GM19043 (cell line): ENCODE measurements at regions not wholly inside any gene's neighbourhood (a gene's known extent, or its start where the extent isn't known, plus 50 kb on each side); places are given as distances from the start of the nearest gene placed in this dataset.

ENCODE experiments used
- ATAC-seq: cut with Tn5 transposase; IDR thresholded peaks from one replicate; pipeline ENCODE4 v1.9.1; 2021; ENCODE audit warnings: low read depth; ENCODE audit not compliant: unreplicated experiment

- ATAC-seq = no peak
Observed at GRCh38 chr10:10156917-10157600, 860.6 kb upstream of the CELF2 start.

DNA sequence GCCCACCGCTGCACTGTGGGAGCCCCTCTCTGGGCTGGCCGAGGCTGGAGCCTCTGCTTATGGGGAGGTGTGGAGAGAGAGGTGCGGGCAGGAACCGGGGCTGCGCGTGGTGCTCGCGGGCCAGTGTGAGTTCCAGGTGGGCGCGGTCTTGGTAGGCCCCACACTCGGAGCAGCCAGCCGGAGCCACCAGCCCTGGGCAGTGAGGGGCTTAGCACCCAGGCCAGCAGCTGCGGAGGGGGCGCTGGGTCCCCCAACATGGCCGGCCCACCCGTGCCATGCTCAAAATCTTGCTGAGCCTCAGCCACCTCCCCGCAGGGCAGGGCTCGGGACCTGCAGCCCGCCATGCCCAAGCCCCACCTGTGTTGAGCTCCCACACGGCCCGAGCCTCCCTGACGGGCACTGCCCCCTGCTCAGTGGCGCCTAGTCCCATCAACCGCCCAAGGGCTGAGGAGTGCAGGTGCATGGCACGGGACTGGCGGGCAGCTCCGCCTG is 856.8 kb upstream of the CELF2 start:
- ATAC-seq = no peak

GRCh38 chr10:10164848-10165247 is 852.8 kb upstream of the CELF2 start:
- no peak for ATAC-seq

DNA sequence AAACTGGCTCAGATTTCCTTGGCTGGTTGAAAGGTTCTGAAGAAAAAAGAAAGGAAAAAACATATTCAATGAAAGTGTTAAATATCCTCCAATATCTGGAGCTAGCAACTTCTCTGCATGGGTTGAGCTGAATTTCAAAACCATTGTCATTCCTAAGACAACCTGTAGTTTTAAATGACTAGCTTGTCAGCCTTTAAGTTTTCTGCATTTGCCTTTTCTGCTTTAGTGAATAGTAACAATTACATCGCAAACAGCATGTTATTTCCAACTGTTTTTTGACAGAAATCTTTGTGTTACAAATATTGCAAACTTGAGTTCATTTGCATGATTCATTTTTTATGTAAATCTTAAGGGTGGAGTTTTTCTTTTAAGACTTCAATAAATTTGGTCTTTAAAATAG is 852.3 kb upstream of the CELF2 start:
- no peak for ATAC-seq

DNA sequence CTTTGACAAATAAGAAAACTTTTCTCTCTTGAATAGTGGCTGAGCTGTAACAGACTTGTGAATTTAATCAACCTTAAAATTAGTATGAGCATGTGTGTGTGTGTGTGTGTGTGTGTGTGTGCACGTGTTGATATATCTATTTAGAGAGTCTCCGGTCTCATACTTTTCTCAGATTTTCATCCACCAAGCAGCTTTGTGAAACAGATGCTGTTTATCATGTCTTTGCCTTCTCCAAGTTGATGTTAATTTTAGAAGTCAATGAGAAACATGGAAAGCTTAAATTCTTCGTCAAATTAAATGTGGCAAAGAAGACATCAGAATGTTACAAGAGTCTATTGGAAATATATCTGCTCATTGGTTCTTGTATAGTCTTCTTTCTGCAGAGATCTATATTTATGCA is 839.2 kb upstream of the CELF2 start:
- ATAC-seq = no peak

- ATAC-seq = no peak
Observed at GRCh38 chr10:10193848-10194247, 823.8 kb upstream of the CELF2 start.

DNA sequence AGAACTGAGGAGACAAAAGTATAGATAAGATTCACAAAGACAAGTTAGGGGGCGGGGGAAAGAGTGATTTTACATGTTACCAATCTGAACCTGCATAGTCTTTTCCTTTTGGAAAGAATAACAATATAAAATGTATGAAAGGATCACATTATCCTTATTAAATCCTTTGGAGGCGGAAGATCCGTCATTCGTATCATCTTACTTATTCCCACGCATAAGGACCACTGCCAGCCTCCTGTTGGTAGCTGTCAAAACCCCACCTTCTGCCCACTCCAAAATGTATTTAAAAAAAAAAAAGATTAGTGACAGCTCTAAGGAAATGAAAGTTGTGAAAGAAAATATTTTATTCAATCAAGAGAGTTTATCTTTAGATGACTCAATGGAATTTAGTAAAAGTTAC is 821.0 kb upstream of the CELF2 start:
- no peak for ATAC-seq

- no peak for ATAC-seq
Observed at GRCh38 chr10:10197423-10197822, 820.2 kb upstream of the CELF2 start.

- no peak for ATAC-seq
Observed at GRCh38 chr10:10198363-10198762, 819.3 kb upstream of the CELF2 start.

- no peak for ATAC-seq
Observed at GRCh38 chr10:10204415-10204814, 813.3 kb upstream of the CELF2 start.

DNA sequence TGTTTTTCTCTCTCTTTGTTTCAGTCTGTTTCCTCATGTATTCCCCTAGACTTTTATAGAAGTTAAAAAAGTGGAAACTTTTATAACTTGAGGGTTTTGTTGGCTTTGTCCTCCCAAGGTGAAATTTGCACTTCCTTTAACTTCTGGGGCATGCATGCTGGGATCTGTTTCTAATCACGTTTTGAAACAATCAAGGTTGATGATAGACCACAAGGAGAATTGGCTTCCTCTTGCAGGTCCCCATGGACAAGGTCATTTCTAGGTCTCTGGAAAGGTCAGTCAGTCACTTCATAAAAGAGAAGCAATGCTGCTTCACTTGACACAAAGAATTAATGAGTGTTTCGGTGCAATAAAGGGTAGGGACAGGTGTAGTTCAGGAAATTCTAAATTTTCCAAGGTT is 811.8 kb upstream of the CELF2 start:
- ATAC-seq = no peak

- ATAC-seq = no peak
Observed at GRCh38 chr10:10207538-10207937, 810.1 kb upstream of the CELF2 start.

DNA sequence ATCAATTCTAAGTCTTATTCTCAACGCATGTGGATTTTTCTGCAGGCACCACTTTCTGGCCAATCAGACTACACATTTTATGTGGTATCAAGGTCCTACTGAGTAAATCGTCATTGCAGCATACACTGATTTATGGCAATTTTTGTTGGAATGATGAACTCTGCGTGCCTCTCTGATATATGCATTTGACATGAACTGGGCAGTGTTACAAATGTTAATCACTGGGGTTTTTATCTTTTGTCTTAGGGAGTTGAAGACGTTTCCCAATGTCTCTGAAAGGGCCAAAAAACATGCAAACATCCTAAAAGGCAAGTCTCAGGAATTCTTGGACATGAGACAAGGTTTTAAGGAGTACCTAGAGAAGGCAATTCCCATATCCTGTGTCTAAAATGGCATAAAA is 809.5 kb upstream of the CELF2 start:
- ATAC-seq = no peak

GRCh38 chr10:10209167-10209566 is 808.5 kb upstream of the CELF2 start:
- ATAC-seq = no peak

- ATAC-seq = no peak
Observed at GRCh38 chr10:10211409-10211808, 806.3 kb upstream of the CELF2 start.

- ATAC-seq = no peak
Observed at GRCh38 chr10:10213237-10213636, 804.4 kb upstream of the CELF2 start.

DNA sequence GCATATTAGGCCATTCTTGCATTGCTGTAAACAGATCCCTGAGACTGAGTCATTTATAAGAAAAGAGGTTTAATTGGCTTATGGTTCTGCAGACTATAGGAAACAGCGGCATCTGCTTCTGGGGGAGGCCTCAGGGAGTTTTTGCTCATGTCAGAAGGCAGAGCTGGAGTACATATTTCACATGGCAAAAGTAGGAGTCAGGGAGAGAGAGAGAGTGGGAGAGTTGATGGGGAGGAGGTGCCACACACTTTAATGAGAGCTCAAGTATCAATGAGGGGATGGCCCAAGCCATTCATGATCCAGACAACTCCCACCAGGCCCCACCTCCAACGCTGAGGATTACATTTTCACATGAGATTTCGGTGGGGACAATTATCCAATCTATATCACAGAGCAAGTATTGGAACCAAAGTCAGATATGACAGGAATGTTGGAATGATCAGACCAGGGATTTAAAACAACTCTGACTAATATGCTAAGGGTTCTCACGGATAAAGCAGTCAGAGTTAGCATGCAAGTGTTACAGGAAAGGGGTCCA is 795.3 kb upstream of the CELF2 start:
- ATAC-seq = no peak

DNA sequence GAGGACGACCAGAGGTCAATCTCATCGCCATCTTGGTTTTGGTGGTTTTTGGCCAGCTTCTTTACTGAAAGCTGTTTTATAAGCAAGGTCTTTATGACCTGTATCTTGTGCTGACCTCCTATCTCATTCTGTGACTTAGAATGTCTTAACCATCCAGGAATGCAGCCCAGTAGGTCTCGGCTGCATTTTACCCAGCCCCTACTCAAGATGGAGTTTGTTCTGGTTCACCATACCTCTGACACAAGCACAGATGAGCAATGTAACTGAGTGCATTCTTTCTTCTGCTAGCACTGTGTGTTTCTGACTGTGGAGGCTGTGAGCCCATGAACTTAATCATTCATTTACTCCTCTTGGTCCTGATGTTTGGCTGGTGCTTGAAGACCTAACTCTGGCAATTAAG is 794.5 kb upstream of the CELF2 start:
- ATAC-seq = no peak

DNA sequence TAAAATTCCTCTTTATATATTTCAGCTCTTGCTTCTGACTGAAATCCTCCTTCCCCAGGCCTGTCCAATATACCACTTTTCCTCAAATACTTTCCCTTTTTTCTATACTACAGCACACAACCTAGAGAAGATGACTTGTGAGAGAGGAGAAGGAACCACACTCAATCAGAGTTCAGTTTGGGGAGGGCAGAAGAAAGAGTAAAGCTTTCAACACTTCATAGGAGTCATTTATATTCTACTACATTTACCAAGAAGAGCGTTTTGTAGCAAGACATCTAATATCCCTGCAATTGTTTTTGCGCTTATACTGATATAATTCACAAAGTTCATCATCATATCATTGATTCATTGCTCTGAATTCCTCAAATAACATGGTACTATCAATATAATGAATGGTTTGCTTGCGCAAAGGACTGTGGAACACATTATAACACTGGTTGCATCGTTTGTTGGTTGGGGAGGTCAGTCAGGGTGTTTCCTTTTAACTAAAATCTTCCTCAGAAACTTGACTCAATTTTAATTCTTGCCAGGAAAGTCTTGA is 792.5 kb upstream of the CELF2 start:
- no peak for ATAC-seq

DNA sequence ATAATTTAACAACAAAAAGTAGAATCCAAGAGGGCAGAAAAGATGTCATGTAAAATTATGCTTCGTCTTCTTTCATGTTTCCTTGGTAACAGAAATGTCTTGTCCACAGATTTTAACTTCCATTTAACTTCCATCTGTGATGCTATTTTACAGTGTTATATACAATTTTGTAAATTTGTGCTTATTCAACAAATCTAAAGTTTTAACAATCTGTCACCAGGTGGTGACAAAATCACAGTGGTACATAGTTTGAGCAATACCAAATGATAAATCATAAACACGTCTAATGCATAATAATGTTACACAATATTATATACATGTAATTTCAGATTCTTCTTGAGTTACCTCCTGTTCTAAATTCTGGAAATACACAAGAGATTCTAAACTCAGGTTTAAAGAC is 784.4 kb upstream of the CELF2 start:
- ATAC-seq = no peak

DNA sequence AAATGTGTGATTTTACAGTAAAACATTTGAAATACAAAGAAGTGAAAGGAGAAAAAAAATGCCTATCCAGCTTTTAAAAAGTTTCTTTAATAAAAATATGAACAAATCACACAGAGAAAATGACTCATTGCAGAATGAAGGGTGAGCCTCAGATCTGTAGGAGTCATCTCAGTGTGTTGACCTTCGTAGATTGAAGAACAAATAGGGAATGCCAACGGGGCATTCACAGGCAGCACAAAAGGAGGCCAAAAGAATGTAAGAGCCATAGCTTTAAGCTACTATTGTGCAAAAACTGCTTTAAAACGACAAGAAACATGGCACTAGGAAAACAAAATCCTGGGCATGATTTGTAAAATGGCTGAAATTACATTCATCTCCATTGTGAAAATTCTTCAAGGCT is 782.7 kb upstream of the CELF2 start:
- no peak for ATAC-seq

- no peak for ATAC-seq
Observed at GRCh38 chr10:10247585-10247984, 770.1 kb upstream of the CELF2 start.
